Caco-2 (cell line): ENCODE measurements at regions not wholly inside any gene's neighbourhood (a gene's known extent, or its start where the extent isn't known, plus 50 kb on each side); places are given as distances from the start of the nearest gene placed in this dataset.

Experiments used
- BruUV-seq: library from RNA; stranded (reverse); fragments of 400-500 nt; replicated peaks from 2 replicates; lab custom pipeline; 2021; lab: Mats Ljungman, UMichigan
- CTCF ChIA-PET: fragments of 300-600 bp; sonication (Branson Sonifier 250); formaldehyde crosslinking; loops from one replicate; lab custom pipeline; 2022; ENCODE audit warnings: antibody characterized with exemption; lab: Charles Lee
- POLR2A ChIA-PET: fragments of 300-600 bp; sonication (Branson Sonifier 250); formaldehyde crosslinking; loops from one replicate; lab custom pipeline; 2022; ENCODE audit warnings: antibody characterized with exemption; lab: Charles Lee
- DNase-seq, 2 experiments: peaks; one replicate each; pipeline versions ENCODE4 v3.0.0 to v3.0.0-alpha.2; 2020 to 2022
- H3K27me3 ChIP-seq: replicated peaks from 2 replicates; pipeline ENCODE4 v1.6.0; 2011; ENCODE audit warnings: low read length; ENCODE audit not compliant: control insufficient read depth, insufficient read depth
- H3K36me3 ChIP-seq: 2 replicates; pipeline ENCODE4 v1.5.1; 2011; ENCODE audit warnings: low read length; ENCODE audit not compliant: control insufficient read depth, insufficient read depth
- H3K4me1 ChIP-seq: fragments of 250-450 bp; sonication (Bioruptor Pico); 2 replicates; pipeline ENCODE4 v1.5.1; 2020; ENCODE audit warnings: mild to moderate bottlenecking
- H3K4me3 ChIP-seq: 2 replicates; pipeline ENCODE4 v1.5.1; 2011; ENCODE audit warnings: low read depth, mild to moderate bottlenecking, control low read depth, low read length
- H3K9me3 ChIP-seq: fragments of 250-450 bp; sonication (Bioruptor Pico); 2 replicates; pipeline ENCODE4 v1.5.1; 2020; ENCODE audit warnings: mild to moderate bottlenecking, moderate library complexity
- H3K27ac Mint-ChIP-seq: one replicate; pipeline ENCODE4 v1.8.0; 2022; ENCODE audit warnings: mixed read lengths; ENCODE audit not compliant: unreplicated experiment
- H3K27me3 Mint-ChIP-seq: one replicate; pipeline ENCODE4 v1.8.0; 2022; ENCODE audit warnings: mixed read lengths; ENCODE audit not compliant: insufficient read depth, unreplicated experiment
- H3K36me3 Mint-ChIP-seq: one replicate; pipeline ENCODE4 v1.8.0; 2022; ENCODE audit warnings: mild to moderate bottlenecking, mixed read lengths; ENCODE audit not compliant: insufficient read depth, unreplicated experiment
- H3K4me1 Mint-ChIP-seq: one replicate; pipeline ENCODE4 v1.8.0; 2022; ENCODE audit warnings: low read depth, mixed read lengths; ENCODE audit not compliant: unreplicated experiment
- H3K4me3 Mint-ChIP-seq: one replicate; pipeline ENCODE4 v1.8.0; 2022; ENCODE audit warnings: mild to moderate bottlenecking, moderate library complexity, mixed read lengths; ENCODE audit not compliant: unreplicated experiment
- H3K9me3 Mint-ChIP-seq: one replicate; pipeline ENCODE4 v1.8.0; 2022; ENCODE audit warnings: mixed read lengths; ENCODE audit not compliant: unreplicated experiment
- intact Hi-C: fragments of 100-400 bp; cut with micrococcal nuclease; formaldehyde crosslinking; loops from one replicate; pipeline ENCODE4 v1.10.0; 2022; ENCODE audit not compliant: unreplicated experiment
- TF ChIP-seq, protein P1 (sequence below), 2 experiments: fragments of 200-600 bp in 1 of 2; IDR thresholded peaks; 1 replicate in 1 of 2; 2 replicates in 1 of 2; pipeline versions ENCODE4 v1.5.1 to v1.8.0; 2011 to 2022; ENCODE audit warnings: antibody characterized with exemption in 1 of 2, control low read depth in 1 of 2, inconsistent platforms in 1 of 2, low read depth in 1 of 2, low read length in 1 of 2, mild to moderate bottlenecking in 1 of 2, moderate library complexity in 1 of 2; ENCODE audit not compliant: insufficient read depth in 1 of 2, severe bottlenecking in 1 of 2, unreplicated experiment in 1 of 2

DNA sequence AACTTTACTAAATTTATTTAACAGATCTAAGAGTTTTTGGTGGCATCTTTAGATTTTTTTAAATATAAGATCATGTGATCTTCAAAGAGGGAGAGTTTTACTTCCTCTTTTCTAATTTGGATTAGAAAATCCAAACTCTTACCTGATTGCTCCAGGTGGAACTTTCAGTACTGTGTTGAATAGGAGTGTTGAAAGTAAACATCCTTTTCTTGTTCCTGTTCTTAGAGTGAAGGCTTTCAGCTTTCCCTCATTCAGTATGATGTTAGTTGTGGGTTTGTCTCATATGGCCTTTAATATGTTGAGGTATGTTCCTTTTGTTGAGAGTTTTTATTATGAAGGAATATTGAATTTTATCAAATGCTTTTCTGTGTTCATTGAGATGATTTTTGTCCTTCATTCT is 650.0 kb upstream of the SGCD start:
- no peaks in the 10 kb centered on the region for H3K4me1 Mint-ChIP-seq
- intact Hi-C loops: no loop called here
- BruUV-seq: no TSS peak
- ChIA-PET CTCF (no interaction called here), POLR2A (no interaction called here)
- H3K9me3 Mint-ChIP-seq: no peaks in the 10 kb centered on the region
- H3K27me3 Mint-ChIP-seq: peaks cover 2% of the 10 kb centered on the region
- Histone ChIP-seq H3K9me3 (peaks cover 8% of the 10 kb centered on the region; the same call in 1 of the 2 replicates), H3K4me1 (no peaks in the 10 kb centered on the region), H3K27me3 (no peaks in the 10 kb centered on the region), H3K36me3 (no peaks in the 10 kb centered on the region), H3K4me3 (no peak overlapping the region)
- H3K27ac Mint-ChIP-seq: no peak overlapping the region
- TF ChIP-seq, protein P1, sequence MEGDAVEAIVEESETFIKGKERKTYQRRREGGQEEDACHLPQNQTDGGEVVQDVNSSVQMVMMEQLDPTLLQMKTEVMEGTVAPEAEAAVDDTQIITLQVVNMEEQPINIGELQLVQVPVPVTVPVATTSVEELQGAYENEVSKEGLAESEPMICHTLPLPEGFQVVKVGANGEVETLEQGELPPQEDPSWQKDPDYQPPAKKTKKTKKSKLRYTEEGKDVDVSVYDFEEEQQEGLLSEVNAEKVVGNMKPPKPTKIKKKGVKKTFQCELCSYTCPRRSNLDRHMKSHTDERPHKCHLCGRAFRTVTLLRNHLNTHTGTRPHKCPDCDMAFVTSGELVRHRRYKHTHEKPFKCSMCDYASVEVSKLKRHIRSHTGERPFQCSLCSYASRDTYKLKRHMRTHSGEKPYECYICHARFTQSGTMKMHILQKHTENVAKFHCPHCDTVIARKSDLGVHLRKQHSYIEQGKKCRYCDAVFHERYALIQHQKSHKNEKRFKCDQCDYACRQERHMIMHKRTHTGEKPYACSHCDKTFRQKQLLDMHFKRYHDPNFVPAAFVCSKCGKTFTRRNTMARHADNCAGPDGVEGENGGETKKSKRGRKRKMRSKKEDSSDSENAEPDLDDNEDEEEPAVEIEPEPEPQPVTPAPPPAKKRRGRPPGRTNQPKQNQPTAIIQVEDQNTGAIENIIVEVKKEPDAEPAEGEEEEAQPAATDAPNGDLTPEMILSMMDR (IDR thresholded peaks at IDR 0.05; ENCODE audit: insufficient read depth in 1 of 2, low read depth in 1 of 2, low read length in 1 of 2, severe bottlenecking in 1 of 2, unreplicated experiment in 1 of 2): no peak
- no peaks in the 10 kb centered on the region for H3K36me3 Mint-ChIP-seq
- DNase-seq: no peak
- H3K4me3 Mint-ChIP-seq: no peak overlapping the region

DNA sequence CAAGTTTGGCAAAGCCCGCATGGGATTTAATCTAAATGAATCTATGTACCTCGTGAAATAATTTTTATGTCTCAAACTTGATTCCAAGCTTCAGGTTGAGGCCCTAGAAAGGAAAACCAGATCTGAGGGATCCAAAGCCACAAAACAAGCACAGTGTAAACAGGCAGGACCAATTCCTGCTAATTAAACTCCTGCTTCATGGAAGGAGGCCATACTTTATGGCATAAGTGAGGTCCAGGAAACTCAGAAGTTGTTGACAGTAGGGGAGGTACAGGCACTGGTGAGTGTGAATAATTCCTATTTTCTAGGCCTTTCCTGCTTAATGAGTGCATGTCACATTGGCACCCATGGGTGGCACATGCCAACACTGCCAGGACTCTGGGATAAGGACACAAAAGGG is 648.6 kb upstream of the SGCD start:
- DNase-seq: no peak
- TF ChIP-seq, protein P1 (IDR thresholded peaks at IDR 0.05; ENCODE audit: insufficient read depth in 1 of 2, low read depth in 1 of 2, low read length in 1 of 2, severe bottlenecking in 1 of 2, unreplicated experiment in 1 of 2): no peak
- Mint-ChIP-seq H3K36me3 (no peaks in the 10 kb centered on the region), H3K4me3 (no peak overlapping the region), H3K27me3 (peaks cover 2% of the 10 kb centered on the region), H3K9me3 (no peaks in the 10 kb centered on the region), H3K4me1 (no peaks in the 10 kb centered on the region), H3K27ac (no peak overlapping the region)
- POLR2A ChIA-PET: no interaction called here
- no peaks in the 10 kb centered on the region for H3K4me1 ChIP-seq
- H3K9me3 ChIP-seq: peaks cover 8% of the 10 kb centered on the region; the same call in 1 of the 2 replicates
- H3K4me3 ChIP-seq: no peak overlapping the region
- H3K36me3 ChIP-seq: no peaks in the 10 kb centered on the region
- CTCF ChIA-PET: no interaction called here
- H3K27me3 ChIP-seq: no peaks in the 10 kb centered on the region
- intact Hi-C loops: no loop called here
- BruUV-seq: no TSS peak

DNA sequence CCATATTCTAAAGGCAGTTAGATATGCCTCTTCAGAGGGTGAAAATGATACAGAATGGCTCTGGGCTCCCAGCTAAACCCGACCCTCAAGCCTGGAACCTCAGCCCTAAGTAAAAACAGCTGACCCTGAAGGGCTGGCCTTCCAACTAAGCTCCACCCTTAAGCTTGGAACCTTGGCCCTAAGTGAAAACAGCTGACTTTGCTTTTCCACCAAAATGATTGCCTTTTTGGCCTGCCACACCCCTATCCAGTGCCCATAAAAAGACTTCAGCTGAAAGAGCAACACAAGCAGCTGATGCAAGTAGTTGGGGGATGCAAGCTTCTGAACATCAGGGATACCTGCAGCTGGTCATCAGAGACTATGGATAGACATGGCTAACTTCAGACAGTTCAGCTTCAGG is 647.4 kb upstream of the SGCD start:
- ChIA-PET POLR2A (no interaction called here), CTCF (no interaction called here)
- no peaks in the 10 kb centered on the region for H3K4me1 Mint-ChIP-seq
- no peak overlapping the region for H3K4me3 ChIP-seq
- no peak overlapping the region for H3K27ac Mint-ChIP-seq
- TF ChIP-seq, protein P1 (IDR thresholded peaks at IDR 0.05; ENCODE audit: insufficient read depth in 1 of 2, low read depth in 1 of 2, low read length in 1 of 2, severe bottlenecking in 1 of 2, unreplicated experiment in 1 of 2): no peak
- no peaks in the 10 kb centered on the region for H3K36me3 Mint-ChIP-seq
- intact Hi-C loops: no loop called here
- H3K9me3 Mint-ChIP-seq: no peaks in the 10 kb centered on the region
- BruUV-seq: no TSS peak
- H3K4me3 Mint-ChIP-seq: no peak overlapping the region
- no peaks in the 10 kb centered on the region for H3K36me3 ChIP-seq
- no peaks in the 10 kb centered on the region for H3K4me1 ChIP-seq
- DNase-seq: no peak
- peaks cover 8% of the 10 kb centered on the region; the same call in 1 of the 2 replicates for H3K9me3 ChIP-seq
- H3K27me3 Mint-ChIP-seq: no peaks in the 10 kb centered on the region
- no peaks in the 10 kb centered on the region for H3K27me3 ChIP-seq
